Trophoblast cell (in vitro differentiated cells and primary cell): ENCODE measurements at regions not wholly inside any gene's neighbourhood (a gene's known extent, or its start where the extent isn't known, plus 50 kb on each side); places are given as distances from the start of the nearest gene placed in this dataset.
"Not testable (repeated sequence)": the region's sequence is repeated elsewhere in the genome, so short reads cannot be mapped to it uniquely, and the experiment has no call there.

ENCODE experiments used
- DNase-seq, 2 donors: peaks; one replicate each; pipeline ENCODE4 v3.0.0-alpha.2; 2016
- H2AFZ ChIP-seq: 2 replicates; pipeline ENCODE4 v1.6.1; 2013; ENCODE audit warnings: low read length, moderate library complexity, mild to moderate bottlenecking; ENCODE audit not compliant: insufficient read depth, poor library complexity
- H2AK5ac ChIP-seq: 2 replicates; pipeline ENCODE4 v1.6.1; 2013; ENCODE audit warnings: mild to moderate bottlenecking, low read length
- H2BK120ac ChIP-seq: 2 replicates; pipeline ENCODE4 v1.6.1; 2013; ENCODE audit warnings: low read length, mild to moderate bottlenecking, moderate library complexity; ENCODE audit not compliant: insufficient read depth, poor library complexity
- H2BK12ac ChIP-seq: 2 replicates; pipeline ENCODE4 v1.6.1; 2013; ENCODE audit warnings: mild to moderate bottlenecking, low read length, moderate library complexity
- H2BK5ac ChIP-seq: 2 replicates; pipeline ENCODE4 v1.6.1; 2013; ENCODE audit warnings: low read length, low read depth, moderate library complexity, mild to moderate bottlenecking; ENCODE audit not compliant: poor library complexity
- H3K14ac ChIP-seq: 2 replicates; pipeline ENCODE4 v1.6.1; 2013; ENCODE audit warnings: mild to moderate bottlenecking, low read length
- H3K18ac ChIP-seq: 2 replicates; pipeline ENCODE4 v1.6.1; 2013; ENCODE audit warnings: mild to moderate bottlenecking, low read length
- H3K23ac ChIP-seq: 2 replicates; pipeline ENCODE4 v1.6.1; 2013; ENCODE audit warnings: low read length
- H3K27ac ChIP-seq: 2 replicates; pipeline ENCODE4 v1.5.1; 2013; ENCODE audit warnings: low read depth, mild to moderate bottlenecking, inconsistent platforms, low read length, moderate library complexity
- H3K27me3 ChIP-seq: 2 replicates; pipeline ENCODE4 v1.6.1; 2013; ENCODE audit warnings: inconsistent platforms, mild to moderate bottlenecking, low read length, moderate library complexity; ENCODE audit not compliant: insufficient read depth
- H3K36me3 ChIP-seq, 2 experiments: 1 replicate in 1 of 2; 2 replicates in 1 of 2; pipeline ENCODE4 v1.6.1; 2013; ENCODE audit warnings: low read length in 2 of 2, mild to moderate bottlenecking in 2 of 2, moderate library complexity in 1 of 2; ENCODE audit not compliant: insufficient read depth in 2 of 2, control insufficient read depth in 1 of 2
- H3K4ac ChIP-seq: 2 replicates; pipeline ENCODE4 v1.6.1; 2013; ENCODE audit warnings: low read depth, mild to moderate bottlenecking, low read length, moderate library complexity
- H3K4me1 ChIP-seq, 2 experiments: 1 replicate in 1 of 2; 2 replicates in 1 of 2; pipeline ENCODE4 v1.6.1; 2013; ENCODE audit warnings: low read length in 2 of 2, mild to moderate bottlenecking in 2 of 2, moderate library complexity in 1 of 2; ENCODE audit not compliant: insufficient read depth in 2 of 2, control insufficient read depth in 1 of 2
- H3K4me2 ChIP-seq: 2 replicates; pipeline ENCODE4 v1.6.1; 2013; ENCODE audit warnings: inconsistent platforms, mild to moderate bottlenecking, low read length, moderate library complexity
- H3K4me3 ChIP-seq: 2 replicates; pipeline ENCODE4 v1.5.1; 2013; ENCODE audit warnings: mild to moderate bottlenecking, low read depth, low read length, inconsistent platforms
- H3K79me1 ChIP-seq: one replicate; pipeline ENCODE4 v1.6.1; 2013; ENCODE audit warnings: low read length
- H3K79me2 ChIP-seq: 2 replicates; pipeline ENCODE4 v1.6.1; 2013; ENCODE audit warnings: low read length, mild to moderate bottlenecking; ENCODE audit not compliant: control insufficient read depth, insufficient read depth, poor library complexity
- H3K9ac ChIP-seq: 2 replicates; pipeline ENCODE4 v1.6.1; 2013; ENCODE audit warnings: mild to moderate bottlenecking, low read length
- H3K9me3 ChIP-seq: 2 replicates; pipeline ENCODE4 v1.6.1; 2013; ENCODE audit warnings: low read depth, mild to moderate bottlenecking, control low read depth, inconsistent platforms, low read length; ENCODE audit not compliant: insufficient read depth
- H4K12ac ChIP-seq: 2 replicates; pipeline ENCODE4 v1.6.1; 2013; ENCODE audit warnings: low read depth, mild to moderate bottlenecking, low read length, moderate library complexity
- H4K8ac ChIP-seq: 2 replicates; pipeline ENCODE4 v1.6.1; 2013; ENCODE audit warnings: low read depth, mild to moderate bottlenecking, low read length, moderate library complexity
- H4K91ac ChIP-seq: one replicate; pipeline ENCODE4 v1.6.1; 2013; ENCODE audit warnings: low read depth, mild to moderate bottlenecking, low read length, moderate library complexity
- WGBS: extraction: QIAGEN DNeasy Blood & Tissue Kit; methylation state at CpG from one replicate; pipeline ENCODE4 v1.1.7; 2013; ENCODE audit warnings: missing lambda C conversion rate; ENCODE audit not compliant: insufficient read length, insufficient coverage; ENCODE audit errors: extremely low coverage; 5-methylcytosine and 5-hydroxymethylcytosine counted together

GRCh38 chr20:39738651-39739050, 776.5 kb downstream of the DHX35 start:
- no peak overlapping the region for H4K12ac ChIP-seq
- H3K36me3 ChIP-seq = no peaks in the 10 kb centered on the region
- DNase-seq = no peak
- no peak overlapping the region for H3K4me2 ChIP-seq
- H3K79me1 ChIP-seq = no peaks in the 10 kb centered on the region
- H2BK5ac ChIP-seq = no peak overlapping the region
- H4K8ac ChIP-seq = no peak overlapping the region
- H3K18ac ChIP-seq = no peak overlapping the region
- no peak overlapping the region for H3K4me3 ChIP-seq
- H3K9ac ChIP-seq = no peak overlapping the region
- no peak overlapping the region for H2BK12ac ChIP-seq
- H3K79me2 ChIP-seq = no peaks in the 10 kb centered on the region
- H3K23ac ChIP-seq = no peak overlapping the region
- no peak overlapping the region for H2BK120ac ChIP-seq
- no peaks in the 10 kb centered on the region for H3K4me1 ChIP-seq
- H2AK5ac ChIP-seq = no peak overlapping the region
- no CpG with 5 or more reads among the region's 2 CpGs for WGBS
- H2AFZ ChIP-seq = no peak overlapping the region
- no peak overlapping the region for H3K27ac ChIP-seq
- no peaks in the 10 kb centered on the region for H3K27me3 ChIP-seq
- no peaks in the 10 kb centered on the region for H3K9me3 ChIP-seq
- no peak overlapping the region for H4K91ac ChIP-seq
- H3K14ac ChIP-seq = no peak overlapping the region
- H3K4ac ChIP-seq = no peak overlapping the region

- WGBS = no CpG with 5 or more reads among the region's 6 CpGs
- Histone ChIP-seq H3K9ac (no peak overlapping the region), H3K9me3 (no peaks in the 10 kb centered on the region)
Observed at GRCh38 chr20:39736434-39737327, 774.5 kb downstream of the DHX35 start.

GRCh38 chr20:39725513-39725912, 763.4 kb downstream of the DHX35 start:
- H3K4me2 ChIP-seq, H2AFZ ChIP-seq, H3K23ac ChIP-seq, H3K27ac ChIP-seq, H3K4me1 ChIP-seq, H4K91ac ChIP-seq, H3K79me2 ChIP-seq, H3K27me3 ChIP-seq, H3K14ac ChIP-seq, H3K9ac ChIP-seq, H2BK120ac ChIP-seq, H4K8ac ChIP-seq, H3K18ac ChIP-seq, H3K4me3 ChIP-seq, DNase-seq, H4K12ac ChIP-seq, H3K9me3 ChIP-seq, H2BK5ac ChIP-seq, H2AK5ac ChIP-seq, H3K36me3 ChIP-seq, H3K79me1 ChIP-seq, H3K4ac ChIP-seq, H2BK12ac ChIP-seq: not testable (repeated sequence)
- WGBS = no CpG with 5 or more reads among the region's 6 CpGs

More at GRCh38 chr20:39736434-39737327, 774.5 kb downstream of the DHX35 start:
- H3K4me2 ChIP-seq = no peak overlapping the region
- H3K18ac ChIP-seq = no peak overlapping the region
- H3K27ac ChIP-seq = no peak overlapping the region
- H3K23ac ChIP-seq = no peak overlapping the region
- no peak overlapping the region for H2BK120ac ChIP-seq
- no peaks in the 10 kb centered on the region for H3K79me1 ChIP-seq
- no peak overlapping the region for H2BK5ac ChIP-seq
- no peaks in the 10 kb centered on the region for H3K27me3 ChIP-seq
- H3K4me3 ChIP-seq = no peak overlapping the region
- no peak overlapping the region for H3K4ac ChIP-seq
- H3K14ac ChIP-seq = no peak overlapping the region
- no peaks in the 10 kb centered on the region for H3K79me2 ChIP-seq
- H2BK12ac ChIP-seq = no peak overlapping the region
- no peak overlapping the region for H4K91ac ChIP-seq
- H3K36me3 ChIP-seq = no peaks in the 10 kb centered on the region
- no peaks in the 10 kb centered on the region for H3K4me1 ChIP-seq
- no peak overlapping the region for H4K12ac ChIP-seq
- DNase-seq = no peak
- no peak overlapping the region for H2AK5ac ChIP-seq
- H2AFZ ChIP-seq = no peak overlapping the region
- H4K8ac ChIP-seq = no peak overlapping the region

GRCh38 chr20:39719293-39719692, 757.1 kb downstream of the DHX35 start:
- no peak overlapping the region for H3K4ac ChIP-seq
- H2AFZ ChIP-seq = no peak overlapping the region
- WGBS = no CpG with 5 or more reads among the region's 2 CpGs
- no peaks in the 10 kb centered on the region for H3K9me3 ChIP-seq
- no peak overlapping the region for H4K91ac ChIP-seq
- no peaks in the 10 kb centered on the region for H3K79me2 ChIP-seq
- H3K27me3 ChIP-seq = no peaks in the 10 kb centered on the region
- no peak overlapping the region for H3K27ac ChIP-seq
- no peak overlapping the region for H3K18ac ChIP-seq
- H3K23ac ChIP-seq = no peak overlapping the region
- no peak overlapping the region for H2BK120ac ChIP-seq
- no peak overlapping the region for H2BK12ac ChIP-seq
- no peak for DNase-seq
- no peak overlapping the region for H3K9ac ChIP-seq
- H4K8ac ChIP-seq = no peak overlapping the region
- no peak overlapping the region for H2BK5ac ChIP-seq
- H3K79me1 ChIP-seq = no peaks in the 10 kb centered on the region
- no peaks in the 10 kb centered on the region for H3K4me1 ChIP-seq
- H3K4me2 ChIP-seq = no peak overlapping the region
- no peak overlapping the region for H4K12ac ChIP-seq
- H3K36me3 ChIP-seq = no peaks in the 10 kb centered on the region
- H3K14ac ChIP-seq = no peak overlapping the region
- H3K4me3 ChIP-seq = no peak overlapping the region
- H2AK5ac ChIP-seq = no peak overlapping the region
